Breast epithelium (tissue), 3 donors: ENCODE measurements at regions not wholly inside any gene's neighbourhood (a gene's known extent, or its start where the extent isn't known, plus 50 kb on each side); places are given as distances from the start of the nearest gene placed in this dataset.

Source experiments
- POLR2A ChIP-seq: fragments of 450-650 bp; IDR thresholded peaks from one replicate; pipeline ENCODE4 v1.6.1; 2016; ENCODE audit warnings: antibody characterized with exemption, mild to moderate bottlenecking, moderate library complexity
- POLR2AphosphoS5 ChIP-seq, 3 donors: sonication (generic); formaldehyde crosslinking; IDR thresholded peaks; one replicate each; pipeline ENCODE4 v1.6.1; 2017; ENCODE audit warnings: antibody characterized with exemption in 3 of 3
- TF ChIP-seq, protein P1 (sequence below), 3 donors: fragments of 450-650 bp; IDR thresholded peaks; one replicate each; pipeline ENCODE4 v1.5.1; 2016 to 2017; ENCODE audit warnings: antibody characterized with exemption in 3 of 3, mild to moderate bottlenecking in 3 of 3, moderate library complexity in 3 of 3

DNA sequence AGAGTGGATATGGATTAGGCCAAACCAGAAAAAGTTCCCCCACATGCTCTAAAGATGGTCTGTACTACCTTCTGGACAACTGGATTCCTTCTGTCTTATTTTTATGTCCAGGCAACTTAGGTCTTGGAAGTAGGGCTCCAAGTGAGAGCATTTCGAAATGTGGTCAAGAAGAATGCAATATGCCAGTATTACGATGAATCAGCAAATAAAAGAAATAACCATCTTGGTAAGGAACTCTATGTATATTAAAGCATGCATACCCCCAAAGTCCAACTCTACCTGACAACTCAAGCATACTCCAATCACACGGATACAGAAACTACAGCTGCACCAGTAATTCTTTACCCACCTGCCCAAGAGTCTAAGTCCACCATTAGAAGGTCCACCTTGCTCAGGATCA, 234.5 kb downstream of the HNRNPD start:
- no peak for TF ChIP-seq POLR2A
- TF ChIP-seq POLR2AphosphoS5 (IDR thresholded peaks at IDR 0.05), result no peak
- TF ChIP-seq, protein P1, sequence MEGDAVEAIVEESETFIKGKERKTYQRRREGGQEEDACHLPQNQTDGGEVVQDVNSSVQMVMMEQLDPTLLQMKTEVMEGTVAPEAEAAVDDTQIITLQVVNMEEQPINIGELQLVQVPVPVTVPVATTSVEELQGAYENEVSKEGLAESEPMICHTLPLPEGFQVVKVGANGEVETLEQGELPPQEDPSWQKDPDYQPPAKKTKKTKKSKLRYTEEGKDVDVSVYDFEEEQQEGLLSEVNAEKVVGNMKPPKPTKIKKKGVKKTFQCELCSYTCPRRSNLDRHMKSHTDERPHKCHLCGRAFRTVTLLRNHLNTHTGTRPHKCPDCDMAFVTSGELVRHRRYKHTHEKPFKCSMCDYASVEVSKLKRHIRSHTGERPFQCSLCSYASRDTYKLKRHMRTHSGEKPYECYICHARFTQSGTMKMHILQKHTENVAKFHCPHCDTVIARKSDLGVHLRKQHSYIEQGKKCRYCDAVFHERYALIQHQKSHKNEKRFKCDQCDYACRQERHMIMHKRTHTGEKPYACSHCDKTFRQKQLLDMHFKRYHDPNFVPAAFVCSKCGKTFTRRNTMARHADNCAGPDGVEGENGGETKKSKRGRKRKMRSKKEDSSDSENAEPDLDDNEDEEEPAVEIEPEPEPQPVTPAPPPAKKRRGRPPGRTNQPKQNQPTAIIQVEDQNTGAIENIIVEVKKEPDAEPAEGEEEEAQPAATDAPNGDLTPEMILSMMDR (IDR thresholded peaks at IDR 0.05), result no peak
